Activated CD8-positive, alpha-beta memory T cell treated with anti-CD3 and anti-CD28 coated beads for 24 hours (primary cell): ENCODE measurements at regions not wholly inside any gene's neighbourhood (a gene's known extent, or its start where the extent isn't known, plus 50 kb on each side); places are given as distances from the start of the nearest gene placed in this dataset.

Source experiments
- DNase-seq: peaks from one replicate; pipeline ENCODE4 v3.0.0-alpha.2; 2020

DNA sequence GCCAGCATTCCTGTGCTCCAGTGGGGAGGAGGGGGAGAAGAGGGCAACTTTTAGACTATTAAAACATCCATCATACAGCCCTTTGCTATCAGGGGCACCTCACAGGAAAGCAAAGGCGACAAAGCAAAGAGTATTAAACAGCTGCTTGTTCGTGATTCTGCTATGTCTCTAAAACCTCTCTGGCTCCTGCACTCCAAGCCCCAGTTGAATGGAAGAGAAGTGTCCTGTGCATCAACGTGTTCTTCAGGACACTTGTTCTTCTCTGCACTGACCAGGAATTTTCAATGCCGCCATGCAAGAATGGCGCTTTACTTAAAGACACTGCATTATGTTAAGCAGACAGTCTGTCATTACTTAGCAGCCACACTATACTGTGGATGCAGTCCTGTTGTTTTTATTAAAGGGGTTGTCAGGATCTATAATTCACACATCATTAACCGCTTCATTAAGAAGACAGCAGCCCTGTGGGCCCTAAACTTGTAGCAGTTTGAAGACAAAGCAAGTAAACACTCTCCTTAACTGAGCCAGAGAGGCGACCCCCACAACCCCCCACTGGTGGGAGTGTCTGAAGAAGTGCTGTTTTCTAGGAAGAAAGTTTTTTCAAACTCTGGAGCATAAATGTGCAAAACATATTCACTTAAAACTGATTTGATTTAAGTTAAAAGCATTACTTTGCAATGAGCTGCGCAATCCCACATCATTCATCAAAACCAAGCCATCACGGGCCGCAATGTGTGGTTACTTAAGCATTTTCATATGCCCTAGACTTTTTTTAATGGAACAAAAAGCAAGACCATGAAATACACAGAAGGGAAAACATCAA, 164.5 kb downstream of the ZNF608 start:
- DNase-seq, result no peak

GRCh38 chr5:124580925-124581737, 165.3 kb downstream of the ZNF608 start:
- no peak for DNase-seq

DNA sequence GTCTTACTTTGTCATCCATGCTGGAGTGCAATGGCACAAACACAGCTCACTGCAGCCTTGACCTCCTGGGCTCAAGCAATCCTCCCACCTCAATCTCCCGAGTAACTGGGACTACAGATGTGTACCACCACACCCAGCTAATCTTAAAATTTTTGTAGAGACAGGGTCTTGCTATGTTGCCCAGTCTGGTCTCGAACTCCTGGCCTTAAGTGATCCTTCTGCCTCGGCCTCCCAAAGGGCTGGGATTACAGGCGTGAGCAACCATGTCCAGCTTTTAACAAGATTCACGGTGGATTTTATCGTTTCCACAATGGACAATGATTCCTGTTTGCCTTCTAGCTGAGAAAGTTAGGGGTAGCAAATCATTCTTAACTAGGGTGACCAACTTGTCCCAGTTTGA, 165.9 kb downstream of the ZNF608 start:
- DNase-seq, result no peak

- no peak for DNase-seq
Observed at GRCh38 chr5:124576848-124577409, 169.5 kb downstream of the ZNF608 start.

GRCh38 chr5:124575725-124576124, 170.7 kb downstream of the ZNF608 start:
- no peak for DNase-seq

DNA sequence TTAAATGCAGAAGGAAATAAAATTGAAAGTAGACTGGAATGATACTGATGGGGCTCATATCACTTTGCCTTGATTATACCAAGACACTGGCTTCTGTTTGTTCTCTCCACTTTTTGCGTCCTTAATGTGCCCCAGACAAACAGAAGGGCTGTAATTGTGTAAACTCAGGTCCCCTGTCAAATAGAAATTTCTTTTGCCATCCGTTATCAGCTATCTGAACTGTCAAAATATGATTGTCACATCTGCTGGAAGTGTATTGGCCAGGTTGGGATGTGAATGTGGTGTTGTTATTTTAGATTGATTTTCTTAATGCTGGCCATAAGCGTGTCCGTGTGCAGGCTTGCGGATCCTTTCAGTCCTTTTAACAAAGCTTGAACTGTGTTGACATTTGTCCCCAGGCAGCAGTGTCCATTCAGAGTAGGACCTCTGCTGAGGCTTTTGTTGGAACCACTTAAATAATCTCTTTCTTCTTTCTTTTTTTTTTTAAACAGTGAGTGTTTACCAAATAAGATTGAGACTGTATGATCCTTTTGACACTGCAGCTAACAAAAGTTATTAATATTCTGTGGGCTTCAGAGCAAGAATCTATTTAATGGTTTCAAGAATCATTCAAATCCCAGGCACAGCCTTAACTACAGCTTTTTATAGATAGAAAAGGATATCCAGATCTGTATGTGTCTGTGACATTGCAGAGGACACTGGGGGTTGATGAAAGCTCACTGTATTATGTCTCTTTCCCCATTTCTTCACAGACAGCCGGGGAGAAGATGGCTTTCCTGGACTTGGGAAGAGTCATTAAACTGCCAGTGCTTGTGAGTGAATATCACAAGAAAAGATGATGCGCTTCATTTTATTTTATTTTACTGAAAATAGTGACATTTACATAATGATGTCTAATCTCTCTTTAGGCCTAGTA, 171.7 kb downstream of the ZNF608 start:
- no peak for DNase-seq

DNA sequence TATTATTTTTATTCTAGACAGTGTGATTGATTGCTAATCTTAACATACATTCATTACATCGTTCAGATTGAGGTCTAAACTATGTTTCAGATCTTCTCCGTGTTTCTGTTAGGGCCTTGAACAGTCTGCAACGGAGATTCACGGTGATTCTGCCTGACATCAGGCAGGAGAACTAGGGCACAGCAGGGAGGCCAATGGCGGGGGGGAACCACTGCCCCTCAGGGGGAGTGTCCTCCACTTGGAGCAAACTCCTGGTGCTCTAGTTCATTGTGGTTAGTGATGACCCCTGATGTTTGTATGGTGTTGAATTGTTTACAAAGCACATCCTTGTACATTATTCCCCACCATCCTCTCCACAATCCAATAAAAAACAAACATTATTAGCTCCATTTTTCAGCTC, 173.5 kb downstream of the ZNF608 start:
- no peak for DNase-seq

DNA sequence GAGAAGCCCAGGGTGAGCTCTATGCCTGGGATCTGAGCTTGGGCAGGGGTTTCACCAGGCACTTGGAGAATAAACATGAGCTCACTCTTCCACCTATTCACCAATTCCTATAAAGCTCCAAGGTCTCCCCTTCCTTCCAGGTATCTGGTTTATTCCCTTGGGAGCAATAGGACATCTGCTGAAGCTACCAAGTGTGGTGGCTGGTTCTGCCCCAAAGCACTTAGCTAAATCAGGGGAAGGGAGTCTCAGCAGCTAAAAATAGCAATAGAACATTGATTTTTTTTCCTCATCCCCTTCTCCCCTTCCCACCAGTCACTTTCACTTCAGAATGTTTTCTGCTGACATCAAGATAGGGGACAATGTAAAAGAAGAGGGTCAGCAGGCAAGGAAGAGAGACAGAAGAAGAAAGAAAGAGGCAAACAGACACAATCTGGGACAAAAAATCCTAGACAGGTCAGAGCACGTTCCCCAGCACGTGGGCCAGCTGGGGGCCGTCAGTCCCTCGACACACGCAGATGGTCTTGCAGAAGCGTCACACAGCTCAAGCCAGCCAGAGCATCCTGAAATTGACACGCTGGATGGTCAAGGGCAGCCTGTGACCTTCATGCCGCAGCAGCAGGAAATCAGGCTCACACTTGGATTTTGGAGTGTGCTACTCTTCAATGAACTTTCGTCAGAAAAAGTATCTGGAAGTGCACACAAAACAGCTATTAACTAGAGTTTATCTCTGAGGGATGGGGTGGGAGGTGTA, 176.0 kb downstream of the ZNF608 start:
- no peak for DNase-seq

GRCh38 chr5:124566875-124567450, 179.5 kb downstream of the ZNF608 start:
- no peak for DNase-seq

GRCh38 chr5:124561451-124561850, 185.0 kb downstream of the ZNF608 start:
- no peak for DNase-seq

GRCh38 chr5:124560370-124560769, 186.1 kb downstream of the ZNF608 start:
- DNase-seq, result no peak

DNA sequence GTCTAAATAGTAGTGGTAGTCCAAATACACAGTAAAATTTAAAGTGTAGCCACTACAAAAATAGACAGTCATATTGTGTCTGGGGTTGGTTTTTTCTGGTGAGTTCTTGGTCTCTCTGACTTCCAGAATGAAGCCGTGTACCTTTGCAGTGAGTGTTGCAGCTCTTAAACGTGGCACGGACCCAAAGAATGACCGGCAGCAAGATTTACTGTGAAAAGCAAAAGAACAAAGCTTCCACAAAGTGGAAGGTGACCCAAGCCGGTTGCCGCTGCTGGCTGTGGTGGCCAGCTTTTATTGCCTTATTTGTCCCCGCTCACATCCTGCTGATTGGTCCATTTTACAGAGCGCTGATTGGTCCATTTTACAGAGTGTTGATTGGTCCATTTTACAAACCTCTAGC, 188.7 kb downstream of the ZNF608 start:
- DNase-seq, result no peak

- DNase-seq, result no peak
Observed at GRCh38 chr5:124554746-124555578, 191.5 kb downstream of the ZNF608 start.

DNA sequence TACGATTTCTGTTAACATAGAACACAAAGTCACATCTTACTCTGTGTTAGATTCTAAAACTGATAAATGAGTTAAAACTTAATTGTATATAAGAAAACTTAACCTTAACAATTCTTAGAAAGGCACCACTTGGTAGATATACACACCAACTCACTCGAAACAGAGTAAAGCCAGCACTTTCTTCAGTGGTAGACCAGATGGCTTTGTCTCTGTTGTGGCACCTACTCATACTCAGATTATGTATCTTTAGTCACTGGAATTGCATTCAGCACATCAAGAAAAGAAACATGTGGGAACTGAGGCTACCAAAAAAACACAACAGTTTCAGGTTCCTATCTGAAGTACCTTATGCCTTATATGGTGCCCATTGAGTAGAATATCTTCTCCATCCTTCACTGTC, 192.5 kb downstream of the ZNF608 start:
- DNase-seq, result no peak

DNA sequence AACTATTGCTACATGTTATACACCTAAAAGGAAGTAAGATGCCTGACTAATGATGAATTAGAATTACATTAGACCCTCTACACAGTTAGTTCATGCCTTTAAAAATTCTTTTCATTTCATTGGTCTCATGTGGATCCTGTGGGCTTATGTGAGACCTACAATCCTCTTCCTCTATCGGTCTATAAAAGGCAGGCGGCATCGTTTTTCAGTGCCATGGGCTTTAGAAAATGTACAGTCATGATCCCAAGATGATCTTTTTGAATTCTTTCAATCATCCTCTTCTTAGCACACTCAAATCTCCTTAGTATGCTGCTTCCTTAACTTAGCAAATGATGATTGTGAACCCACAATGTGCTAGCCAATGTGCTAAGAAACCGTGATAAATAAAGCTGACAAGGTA, 193.9 kb downstream of the ZNF608 start:
- DNase-seq, result no peak

DNA sequence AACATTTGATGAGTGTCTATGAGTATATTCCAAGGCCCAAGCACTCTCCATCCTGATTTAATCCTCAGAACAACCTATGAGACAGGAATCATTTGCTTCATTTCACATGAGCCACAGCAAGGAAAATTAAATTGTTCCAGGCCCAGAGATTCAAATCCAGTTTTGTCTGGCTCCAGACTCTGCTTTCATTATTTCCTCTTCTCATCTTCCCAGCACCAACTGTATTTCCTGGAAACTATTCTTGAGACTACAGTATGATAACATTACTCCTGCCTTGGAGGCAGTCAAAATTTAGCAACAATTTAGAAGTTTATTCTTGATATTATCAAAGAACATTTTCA, 194.5 kb downstream of the ZNF608 start:
- DNase-seq, result no peak

DNA sequence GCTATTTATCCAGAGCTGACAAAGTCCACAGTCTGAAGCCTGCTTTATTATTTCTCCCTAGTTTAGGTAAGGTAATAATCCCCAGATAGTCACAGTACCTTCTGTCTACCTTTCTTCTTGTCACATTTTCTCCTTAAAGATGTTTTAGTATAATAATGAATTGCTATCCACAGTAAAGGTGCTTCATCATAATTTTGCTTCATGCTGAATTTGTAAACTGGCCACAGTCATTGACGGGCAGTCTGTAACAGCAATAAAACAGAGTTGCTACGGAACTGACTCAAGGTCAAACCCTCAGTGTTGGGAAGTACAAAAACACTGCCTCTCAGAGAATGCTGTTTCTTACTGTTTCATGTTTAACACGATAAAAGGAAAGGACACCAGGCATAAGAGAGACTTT, 195.7 kb downstream of the ZNF608 start:
- no peak for DNase-seq

GRCh38 chr5:124549891-124550436, 196.5 kb downstream of the ZNF608 start:
- DNase-seq, result no peak

DNA sequence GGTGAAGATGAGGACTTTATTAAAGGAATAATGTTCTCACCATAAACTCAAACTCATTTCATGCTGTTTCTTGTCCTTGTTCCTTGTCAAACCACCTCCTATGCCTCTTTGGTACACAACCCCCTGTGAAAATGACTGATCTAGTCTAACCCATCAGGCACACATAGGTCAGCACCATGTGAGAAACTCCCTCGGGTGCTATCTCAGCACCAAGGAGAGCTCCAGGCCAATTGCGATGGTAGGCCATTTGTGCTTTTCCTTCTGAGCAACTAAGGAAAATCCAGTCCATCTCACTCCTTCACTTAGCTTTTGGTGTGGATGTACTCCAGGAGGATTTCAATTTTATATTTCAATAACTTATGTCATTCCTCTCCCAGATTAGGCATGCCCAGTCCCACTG, 199.8 kb downstream of the ZNF608 start:
- DNase-seq, result no peak

GRCh38 chr5:124544366-124545055, 201.9 kb downstream of the ZNF608 start:
- no peak for DNase-seq
